HG03378 (cell line): ENCODE measurements at regions not wholly inside any gene's neighbourhood (a gene's known extent, or its start where the extent isn't known, plus 50 kb on each side); places are given as distances from the start of the nearest gene placed in this dataset.
A peak's percentile ranks its signal among the peaks of the same experiment; 100 is the strongest.
"Not testable (repeated sequence)": the region's sequence is repeated elsewhere in the genome, so short reads cannot be mapped to it uniquely, and the experiment has no call there.

Experiments
- ATAC-seq: cut with Tn5 transposase; IDR thresholded peaks from one replicate; pipeline ENCODE4 v1.9.1; 2021; ENCODE audit warnings: mild to moderate bottlenecking, moderate library complexity; ENCODE audit not compliant: unreplicated experiment

GRCh38 chr15:20369500-20369899 is 172.1 kb downstream of the GOLGA6L6 start:
- no peak for ATAC-seq

- no peak for ATAC-seq
Observed at GRCh38 chr15:20368974-20369373, 172.6 kb downstream of the GOLGA6L6 start.

GRCh38 chr15:20367093-20367492 is 174.5 kb downstream of the GOLGA6L6 start:
- ATAC-seq: no peak

- ATAC-seq: not testable (repeated sequence)
Observed at GRCh38 chr15:20363591-20363990, 178.0 kb downstream of the GOLGA6L6 start.

- no peak for ATAC-seq
Observed at GRCh38 chr15:20361091-20361490, 180.5 kb downstream of the GOLGA6L6 start.

- no peak for ATAC-seq
Observed at GRCh38 chr15:20358779-20359414, 182.7 kb downstream of the GOLGA6L6 start.

GRCh38 chr15:20358066-20358778 is 183.4 kb downstream of the GOLGA6L6 start:
- ATAC-seq: no peak

GRCh38 chr15:20357481-20358065 is 184.0 kb downstream of the GOLGA6L6 start:
- no peak for ATAC-seq

- ATAC-seq: no peak
Observed at GRCh38 chr15:20356911-20357480, 184.6 kb downstream of the GOLGA6L6 start.

- ATAC-seq: peak; percentile 52
Observed at GRCh38 chr15:20356444-20356910, 185.1 kb downstream of the GOLGA6L6 start.

- ATAC-seq: no peak
Observed at GRCh38 chr15:20355256-20355868, 186.2 kb downstream of the GOLGA6L6 start.

GRCh38 chr15:20354884-20355223 is 186.7 kb downstream of the GOLGA6L6 start:
- ATAC-seq: not testable (repeated sequence)

GRCh38 chr15:20353966-20354883 is 187.4 kb downstream of the GOLGA6L6 start:
- ATAC-seq: no peak

GRCh38 chr15:20352241-20353200 is 189.1 kb downstream of the GOLGA6L6 start:
- no peak for ATAC-seq

GRCh38 chr15:20351448-20351971 is 190.1 kb downstream of the GOLGA6L6 start:
- no peak for ATAC-seq

- ATAC-seq: no peak
Observed at GRCh38 chr15:20349774-20350498, 191.7 kb downstream of the GOLGA6L6 start.

- no peak for ATAC-seq
Observed at GRCh38 chr15:20348900-20349773, 192.5 kb downstream of the GOLGA6L6 start.
